ENCODE measurements at regions not wholly inside any gene's neighbourhood (a gene's known extent, or its start where the extent isn't known, plus 50 kb on each side); places are given as distances from the start of the nearest gene placed in this dataset.
"Not testable (repeated sequence)": the region's sequence is repeated elsewhere in the genome, so short reads cannot be mapped to it uniquely, and the experiment has no call there.

- DNase-seq (ENCODE audit: low read depth): no peak
Observed at GRCh38 chr14:71432334-71433110, 499.7 kb upstream of the RGS6 start.

- DNase-seq (ENCODE audit: low read depth): no peak
Observed at GRCh38 chr14:71433303-71433702, 498.9 kb upstream of the RGS6 start.

- not testable (repeated sequence) for DNase-seq (ENCODE audit: low read depth)
Observed at GRCh38 chr14:71435641-71436040, 496.6 kb upstream of the RGS6 start.

GRCh38 chr14:71437870-71438269 lies 494.4 kb upstream of the RGS6 start:
- DNase-seq (ENCODE audit: low read depth): no peak

GRCh38 chr14:71438684-71439083 lies 493.5 kb upstream of the RGS6 start:
- DNase-seq (ENCODE audit: low read depth): no peak

GRCh38 chr14:71441126-71441525 lies 491.1 kb upstream of the RGS6 start:
- no peak for DNase-seq (ENCODE audit: low read depth)

GRCh38 chr14:71444030-71444822 lies 488.0 kb upstream of the RGS6 start:
- no peak for DNase-seq (ENCODE audit: low read depth)

GRCh38 chr14:71448431-71449315 lies 483.6 kb upstream of the RGS6 start:
- DNase-seq (ENCODE audit: low read depth): no peak

- no peak for DNase-seq (ENCODE audit: low read depth)
Observed at GRCh38 chr14:71449316-71450055, 482.7 kb upstream of the RGS6 start.

GRCh38 chr14:71451501-71451900 lies 480.7 kb upstream of the RGS6 start:
- DNase-seq (ENCODE audit: low read depth): no peak

- no peak for DNase-seq (ENCODE audit: low read depth)
Observed at GRCh38 chr14:71452539-71452938, 479.7 kb upstream of the RGS6 start.

- no peak for DNase-seq (ENCODE audit: low read depth)
Observed at GRCh38 chr14:71452987-71453386, 479.2 kb upstream of the RGS6 start.

GRCh38 chr14:71454010-71454409 lies 478.2 kb upstream of the RGS6 start:
- DNase-seq (ENCODE audit: low read depth): no peak

GRCh38 chr14:71454513-71455332 lies 477.5 kb upstream of the RGS6 start:
- DNase-seq (ENCODE audit: low read depth): no peak

GRCh38 chr14:71460091-71460490 lies 472.1 kb upstream of the RGS6 start:
- no peak for DNase-seq (ENCODE audit: low read depth)

- not testable (repeated sequence) for DNase-seq (ENCODE audit: low read depth)
Observed at GRCh38 chr14:71461617-71462016, 470.6 kb upstream of the RGS6 start.

- DNase-seq (ENCODE audit: low read depth): no peak
Observed at GRCh38 chr14:71463807-71464206, 468.4 kb upstream of the RGS6 start.

- no peak for DNase-seq (ENCODE audit: low read depth)
Observed at GRCh38 chr14:71464840-71465239, 467.4 kb upstream of the RGS6 start.

- no peak for DNase-seq (ENCODE audit: low read depth)
Observed at GRCh38 chr14:71465316-71465715, 466.9 kb upstream of the RGS6 start.

GRCh38 chr14:71466251-71466650 lies 466.0 kb upstream of the RGS6 start:
- DNase-seq (ENCODE audit: low read depth): no peak

- no peak for DNase-seq (ENCODE audit: low read depth)
Observed at GRCh38 chr14:71466946-71467345, 465.3 kb upstream of the RGS6 start.

Measured in activated T-cell treated with anti-CD3 and anti-CD28 coated beads for 1 hour (primary cell).